PC-3 (cell line): ENCODE measurements at regions not wholly inside any gene's neighbourhood (a gene's known extent, or its start where the extent isn't known, plus 50 kb on each side); places are given as distances from the start of the nearest gene placed in this dataset.

Experiments
- EZH2 ChIP-seq: fragments of 300-600 bp; sonication (generic); IDR thresholded peaks from one replicate; pipeline ENCODE4 v1.6.1; 2017; ENCODE audit warnings: antibody characterized with exemption, mild to moderate bottlenecking, low read length; ENCODE audit not compliant: unreplicated experiment
- TF ChIP-seq, protein P1 (sequence below): fragments of 300-600 bp; sonication (generic); conservative IDR thresholded peaks from 2 replicates; pipeline ENCODE4 v1.5.1; 2017; ENCODE audit warnings: antibody characterized with exemption, low read depth, mild to moderate bottlenecking, low read length

DNA sequence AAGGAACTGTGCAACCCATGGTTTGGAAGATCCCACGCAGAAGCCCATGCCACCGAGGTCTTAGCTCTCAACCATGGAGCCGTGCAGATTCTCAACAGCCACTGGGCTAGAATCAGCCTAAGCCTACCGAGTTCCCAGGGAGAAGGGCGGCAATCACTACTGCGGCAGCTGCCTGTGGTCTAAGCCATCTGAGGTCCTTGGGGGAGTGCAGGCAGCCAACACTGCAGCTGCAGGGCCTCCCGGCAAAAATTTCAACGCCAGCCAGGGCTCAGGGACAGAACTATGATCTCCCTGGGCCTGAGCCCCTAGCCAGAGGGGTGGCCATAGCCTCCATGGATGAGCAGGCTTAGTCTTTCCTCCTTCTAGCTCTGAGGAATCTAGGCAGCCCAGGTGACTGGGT lies 156.8 kb upstream of the CLEC14A start:
- no peak for TF ChIP-seq EZH2
- TF ChIP-seq, protein P1, sequence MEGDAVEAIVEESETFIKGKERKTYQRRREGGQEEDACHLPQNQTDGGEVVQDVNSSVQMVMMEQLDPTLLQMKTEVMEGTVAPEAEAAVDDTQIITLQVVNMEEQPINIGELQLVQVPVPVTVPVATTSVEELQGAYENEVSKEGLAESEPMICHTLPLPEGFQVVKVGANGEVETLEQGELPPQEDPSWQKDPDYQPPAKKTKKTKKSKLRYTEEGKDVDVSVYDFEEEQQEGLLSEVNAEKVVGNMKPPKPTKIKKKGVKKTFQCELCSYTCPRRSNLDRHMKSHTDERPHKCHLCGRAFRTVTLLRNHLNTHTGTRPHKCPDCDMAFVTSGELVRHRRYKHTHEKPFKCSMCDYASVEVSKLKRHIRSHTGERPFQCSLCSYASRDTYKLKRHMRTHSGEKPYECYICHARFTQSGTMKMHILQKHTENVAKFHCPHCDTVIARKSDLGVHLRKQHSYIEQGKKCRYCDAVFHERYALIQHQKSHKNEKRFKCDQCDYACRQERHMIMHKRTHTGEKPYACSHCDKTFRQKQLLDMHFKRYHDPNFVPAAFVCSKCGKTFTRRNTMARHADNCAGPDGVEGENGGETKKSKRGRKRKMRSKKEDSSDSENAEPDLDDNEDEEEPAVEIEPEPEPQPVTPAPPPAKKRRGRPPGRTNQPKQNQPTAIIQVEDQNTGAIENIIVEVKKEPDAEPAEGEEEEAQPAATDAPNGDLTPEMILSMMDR: no peak
